ENCODE measurements at regions not wholly inside any gene's neighbourhood (a gene's known extent, or its start where the extent isn't known, plus 50 kb on each side); places are given as distances from the start of the nearest gene placed in this dataset.
"Not testable (repeated sequence)": the region's sequence is repeated elsewhere in the genome, so short reads cannot be mapped to it uniquely, and the experiment has no call there.

GRCh38 chrX:65331371-65331770 is 203.2 kb downstream of the LAS1L start:
- no peak overlapping the region for H3K4me3 ChIP-seq (ENCODE audit: control insufficient read depth in 1 of 2, extremely low read depth in 1 of 2, low read length in 1 of 2)
- no peaks in the 10 kb centered on the region for H3K27me3 ChIP-seq (replicated peaks in 1 of 2; ENCODE audit: control insufficient read depth in 2 of 2, extremely low read depth in 1 of 2, insufficient read depth in 2 of 2, low read length in 1 of 2)
- no peak overlapping the region for H3K27ac ChIP-seq (ENCODE audit: low read length)
- DNase-seq (no peak), ATAC-seq (replicated peaks in 1 of 4) (no peak)
- H3K27ac Mint-ChIP-seq, result no peak overlapping the region
- H3K4me1 ChIP-seq (ENCODE audit: control insufficient read depth in 1 of 2, extremely low read depth in 1 of 2, insufficient read depth in 2 of 2, low read length in 2 of 2), result no peaks in the 10 kb centered on the region
- H3K9me3 ChIP-seq, result peaks cover 4% of the 10 kb centered on the region
- H3K27me3 Mint-ChIP-seq, result peaks cover 0 to 14% of the 10 kb centered on the region in 2 donors
- no CpG with 5 or more reads among the region's 1 CpG for WGBS (ENCODE audit: insufficient coverage)
- H3K4me3 Mint-ChIP-seq, result no peak overlapping the region
- no peaks in the 10 kb centered on the region for H3K4me1 Mint-ChIP-seq
- ChIA-PET POLR2A (no interaction called here), CTCF (no interaction called here)
- H3K36me3 Mint-ChIP-seq, result peaks cover 2% of the 10 kb centered on the region
- no peaks in the 10 kb centered on the region for H3K36me3 ChIP-seq (ENCODE audit: control insufficient read depth in 2 of 2, extremely low read depth in 1 of 2, insufficient read depth in 1 of 2, low read length in 1 of 2)
- peaks cover 4 to 21% (median 10%) of the 10 kb centered on the region in 3 donors for H3K9me3 Mint-ChIP-seq

- no peaks in the 10 kb centered on the region for H3K4me1 ChIP-seq (ENCODE audit: control insufficient read depth in 1 of 2, extremely low read depth in 1 of 2, insufficient read depth in 2 of 2, low read length in 2 of 2)
- 69% methylated on average over 2 of the region's 7 CpGs for WGBS (ENCODE audit: insufficient coverage)
- Mint-ChIP-seq H3K36me3 (no peaks in the 10 kb centered on the region), H3K4me3 (no peak overlapping the region), H3K27me3 (peaks cover 0 to 14% of the 10 kb centered on the region in 2 donors), H3K9me3 (peaks cover 0 to 33% (median 17%) of the 10 kb centered on the region in 3 donors), H3K4me1 (no peaks in the 10 kb centered on the region), H3K27ac (no peak overlapping the region)
- CTCF ChIA-PET, result no interaction called here
- DNase-seq (no peak), ATAC-seq (replicated peaks in 1 of 4) (no peak)
- H3K27ac ChIP-seq (ENCODE audit: low read length), result no peak overlapping the region
- H3K9me3 ChIP-seq, result no peaks in the 10 kb centered on the region
- H3K4me3 ChIP-seq (ENCODE audit: control insufficient read depth in 1 of 2, extremely low read depth in 1 of 2, low read length in 1 of 2), result no peak overlapping the region
- H3K27me3 ChIP-seq (replicated peaks in 1 of 2; ENCODE audit: control insufficient read depth in 2 of 2, extremely low read depth in 1 of 2, insufficient read depth in 2 of 2, low read length in 1 of 2), result no peaks in the 10 kb centered on the region
- no peaks in the 10 kb centered on the region for H3K36me3 ChIP-seq (ENCODE audit: control insufficient read depth in 2 of 2, extremely low read depth in 1 of 2, insufficient read depth in 1 of 2, low read length in 1 of 2)
- POLR2A ChIA-PET, result no interaction called here
Observed at GRCh38 chrX:65300104-65300809, 234.3 kb downstream of the LAS1L start.

- Mint-ChIP-seq H3K27me3 (peaks cover 0 to 17% of the 10 kb centered on the region in 2 donors), H3K9me3 (peaks cover 0 to 22% (median 13%) of the 10 kb centered on the region in 3 donors)
- H3K4me1 Mint-ChIP-seq; CTCF ChIA-PET; H3K27me3 ChIP-seq (replicated peaks in 1 of 2; ENCODE audit: control insufficient read depth in 2 of 2, extremely low read depth in 1 of 2, insufficient read depth in 2 of 2, low read length in 1 of 2); H3K27ac ChIP-seq (ENCODE audit: low read length); POLR2A ChIA-PET; H3K4me1 ChIP-seq (ENCODE audit: control insufficient read depth in 1 of 2, extremely low read depth in 1 of 2, insufficient read depth in 2 of 2, low read length in 2 of 2); H3K4me3 Mint-ChIP-seq; H3K36me3 ChIP-seq (ENCODE audit: control insufficient read depth in 2 of 2, extremely low read depth in 1 of 2, insufficient read depth in 1 of 2, low read length in 1 of 2); H3K9me3 ChIP-seq; H3K4me3 ChIP-seq (ENCODE audit: control insufficient read depth in 1 of 2, extremely low read depth in 1 of 2, low read length in 1 of 2); H3K27ac Mint-ChIP-seq; DNase-seq; H3K36me3 Mint-ChIP-seq; ATAC-seq (replicated peaks in 1 of 4): not testable (repeated sequence)
- no CpG with 5 or more reads among the region's 8 CpGs for WGBS (ENCODE audit: insufficient coverage)
Observed at GRCh38 chrX:65282905-65283304, 251.7 kb downstream of the LAS1L start.

- H3K4me1 Mint-ChIP-seq, result no peaks in the 10 kb centered on the region
- POLR2A ChIA-PET, result no interaction called here
- peaks cover 24 to 33% (median 30%) of the 10 kb centered on the region in 3 donors for H3K9me3 Mint-ChIP-seq
- H3K36me3 Mint-ChIP-seq, result no peaks in the 10 kb centered on the region
- Histone ChIP-seq H3K27me3 (replicated peaks in 1 of 2; ENCODE audit: control insufficient read depth in 2 of 2, extremely low read depth in 1 of 2, insufficient read depth in 2 of 2, low read length in 1 of 2) (no peaks in the 10 kb centered on the region), H3K27ac (ENCODE audit: low read length) (no peak overlapping the region), H3K4me1 (ENCODE audit: control insufficient read depth in 1 of 2, extremely low read depth in 1 of 2, insufficient read depth in 2 of 2, low read length in 2 of 2) (no peaks in the 10 kb centered on the region), H3K36me3 (ENCODE audit: control insufficient read depth in 2 of 2, extremely low read depth in 1 of 2, insufficient read depth in 1 of 2, low read length in 1 of 2) (no peaks in the 10 kb centered on the region), H3K4me3 (ENCODE audit: control insufficient read depth in 1 of 2, extremely low read depth in 1 of 2, low read length in 1 of 2) (no peak overlapping the region), H3K9me3 (no peaks in the 10 kb centered on the region)
- no peaks in the 10 kb centered on the region for H3K27me3 Mint-ChIP-seq
- no peak overlapping the region for H3K4me3 Mint-ChIP-seq
- ATAC-seq (replicated peaks in 1 of 4) (no peak), DNase-seq (no peak)
- CTCF ChIA-PET, result no interaction called here
- no peak overlapping the region for H3K27ac Mint-ChIP-seq
Observed at GRCh38 chrX:65273152-65273551, 261.4 kb downstream of the LAS1L start.

- Histone ChIP-seq H3K27ac (ENCODE audit: low read length) (no peak overlapping the region), H3K27me3 (replicated peaks in 1 of 2; ENCODE audit: control insufficient read depth in 2 of 2, extremely low read depth in 1 of 2, insufficient read depth in 2 of 2, low read length in 1 of 2) (no peaks in the 10 kb centered on the region), H3K4me3 (ENCODE audit: control insufficient read depth in 1 of 2, extremely low read depth in 1 of 2, low read length in 1 of 2) (no peak overlapping the region), H3K4me1 (ENCODE audit: control insufficient read depth in 1 of 2, extremely low read depth in 1 of 2, insufficient read depth in 2 of 2, low read length in 2 of 2) (no peaks in the 10 kb centered on the region), H3K36me3 (ENCODE audit: control insufficient read depth in 2 of 2, extremely low read depth in 1 of 2, insufficient read depth in 1 of 2, low read length in 1 of 2) (no peaks in the 10 kb centered on the region), H3K9me3 (no peaks in the 10 kb centered on the region)
- Mint-ChIP-seq H3K4me1 (no peaks in the 10 kb centered on the region), H3K27ac (no peak overlapping the region), H3K27me3 (peaks cover 0 to 11% of the 10 kb centered on the region in 2 donors), H3K9me3 (peaks cover 6 to 26% (median 8%) of the 10 kb centered on the region in 3 donors), H3K4me3 (no peak overlapping the region), H3K36me3 (peaks cover 10% of the 10 kb centered on the region)
- ChIA-PET POLR2A (no interaction called here), CTCF (interaction anchor here in 1 of 2 donors (0.7 kb wide), 1 partner anchor 342 kb away, joined by 4 read pairs; no protein-coding TSS in a partner anchor)
- WGBS (ENCODE audit: insufficient coverage), result no CpG with 5 or more reads among the region's 2 CpGs
- DNase-seq (no peak), ATAC-seq (replicated peaks in 1 of 4) (no peak)
Observed at GRCh38 chrX:65266482-65266881, 268.1 kb downstream of the LAS1L start.

GRCh38 chrX:65253817-65254216 is 277.6 kb upstream of the ZC4H2 start:
- peaks cover 3% of the 10 kb centered on the region for H3K36me3 Mint-ChIP-seq
- POLR2A ChIA-PET, result no interaction called here
- WGBS (ENCODE audit: insufficient coverage), result 86% methylated on average over 2 of the region's 6 CpGs

More at GRCh38 chrX:65253817-65254216, 277.6 kb upstream of the ZC4H2 start:
- Histone ChIP-seq H3K9me3 (no peaks in the 10 kb centered on the region), H3K4me1 (ENCODE audit: control insufficient read depth in 1 of 2, extremely low read depth in 1 of 2, insufficient read depth in 2 of 2, low read length in 2 of 2) (no peaks in the 10 kb centered on the region), H3K36me3 (ENCODE audit: control insufficient read depth in 2 of 2, extremely low read depth in 1 of 2, insufficient read depth in 1 of 2, low read length in 1 of 2) (no peaks in the 10 kb centered on the region), H3K27ac (ENCODE audit: low read length) (no peak overlapping the region), H3K4me3 (ENCODE audit: control insufficient read depth in 1 of 2, extremely low read depth in 1 of 2, low read length in 1 of 2) (no peak overlapping the region), H3K27me3 (replicated peaks in 1 of 2; ENCODE audit: control insufficient read depth in 2 of 2, extremely low read depth in 1 of 2, insufficient read depth in 2 of 2, low read length in 1 of 2) (no peaks in the 10 kb centered on the region)
- H3K4me3 Mint-ChIP-seq, result no peak overlapping the region
- H3K27ac Mint-ChIP-seq, result no peak overlapping the region
- no peak for ATAC-seq (replicated peaks in 1 of 4)
- peaks cover 0 to 10% (median 6%) of the 10 kb centered on the region in 3 donors for H3K9me3 Mint-ChIP-seq
- DNase-seq, result no peak
- peaks cover 0 to 6% of the 10 kb centered on the region in 2 donors for H3K27me3 Mint-ChIP-seq
- CTCF ChIA-PET, result no interaction called here
- H3K4me1 Mint-ChIP-seq, result no peaks in the 10 kb centered on the region
